WTC11 (cell line): ENCODE measurements at regions not wholly inside any gene's neighbourhood (a gene's known extent, or its start where the extent isn't known, plus 50 kb on each side); places are given as distances from the start of the nearest gene placed in this dataset.

ENCODE experiments used
- KAT7 ChIP-seq: sonication (generic); formaldehyde crosslinking; IDR thresholded peaks from 2 replicates; pipeline ENCODE4 v1.8.1; 2023; ENCODE audit warnings: missing genetic modification reagents, mild to moderate bottlenecking, borderline replicate concordance
- NR1H2 ChIP-seq: sonication (generic); formaldehyde crosslinking; IDR thresholded peaks from 2 replicates; pipeline ENCODE4 v1.9.0; 2021; ENCODE audit warnings: mild to moderate bottlenecking, moderate library complexity, missing genetic modification reagents
- USF2 ChIP-seq: sonication (generic); formaldehyde crosslinking; IDR thresholded peaks from 2 replicates; pipeline ENCODE4 v1.8.1; 2023; ENCODE audit warnings: mild to moderate bottlenecking, missing genetic modification reagents, moderate library complexity
- TF ChIP-seq, protein P1 (sequence below): fragments of 200-600 bp; IDR thresholded peaks from 2 replicates; pipeline ENCODE4 v1.8.0; 2022; ENCODE audit warnings: antibody characterized with exemption

DNA sequence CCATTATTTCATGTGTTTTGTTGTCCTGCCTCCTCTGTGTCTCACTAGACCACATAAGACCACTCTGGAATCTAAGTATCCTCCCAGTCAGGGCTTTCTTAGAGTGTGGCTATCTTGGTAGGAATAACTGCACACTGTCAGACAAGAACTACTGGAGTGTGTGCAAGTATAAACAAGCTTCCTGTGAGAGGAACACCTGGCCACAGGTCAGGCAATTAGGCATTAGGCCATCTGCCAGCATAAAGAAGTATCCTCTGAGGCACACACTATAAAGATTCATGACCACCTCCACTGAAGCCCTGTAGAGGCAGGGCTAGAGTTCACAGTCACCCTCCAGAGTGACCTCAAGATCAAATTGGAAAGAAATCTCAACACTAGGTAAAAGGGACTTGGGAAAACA, 507.0 kb upstream of the PABPC4L start:
- TF ChIP-seq, protein P1, sequence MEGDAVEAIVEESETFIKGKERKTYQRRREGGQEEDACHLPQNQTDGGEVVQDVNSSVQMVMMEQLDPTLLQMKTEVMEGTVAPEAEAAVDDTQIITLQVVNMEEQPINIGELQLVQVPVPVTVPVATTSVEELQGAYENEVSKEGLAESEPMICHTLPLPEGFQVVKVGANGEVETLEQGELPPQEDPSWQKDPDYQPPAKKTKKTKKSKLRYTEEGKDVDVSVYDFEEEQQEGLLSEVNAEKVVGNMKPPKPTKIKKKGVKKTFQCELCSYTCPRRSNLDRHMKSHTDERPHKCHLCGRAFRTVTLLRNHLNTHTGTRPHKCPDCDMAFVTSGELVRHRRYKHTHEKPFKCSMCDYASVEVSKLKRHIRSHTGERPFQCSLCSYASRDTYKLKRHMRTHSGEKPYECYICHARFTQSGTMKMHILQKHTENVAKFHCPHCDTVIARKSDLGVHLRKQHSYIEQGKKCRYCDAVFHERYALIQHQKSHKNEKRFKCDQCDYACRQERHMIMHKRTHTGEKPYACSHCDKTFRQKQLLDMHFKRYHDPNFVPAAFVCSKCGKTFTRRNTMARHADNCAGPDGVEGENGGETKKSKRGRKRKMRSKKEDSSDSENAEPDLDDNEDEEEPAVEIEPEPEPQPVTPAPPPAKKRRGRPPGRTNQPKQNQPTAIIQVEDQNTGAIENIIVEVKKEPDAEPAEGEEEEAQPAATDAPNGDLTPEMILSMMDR = no peak
- TF ChIP-seq KAT7 (no peak), USF2 (CRISPR knock-in tag) (no peak), NR1H2 (CRISPR knock-in tag) (no peak)
